HS-27A (cell line): ENCODE measurements at regions not wholly inside any gene's neighbourhood (a gene's known extent, or its start where the extent isn't known, plus 50 kb on each side); places are given as distances from the start of the nearest gene placed in this dataset.

Source experiments
- DNase-seq: peaks from one replicate; pipeline ENCODE4 v3.0.0-alpha.2; 2012; ENCODE audit warnings: low read depth, missing footprints

DNA sequence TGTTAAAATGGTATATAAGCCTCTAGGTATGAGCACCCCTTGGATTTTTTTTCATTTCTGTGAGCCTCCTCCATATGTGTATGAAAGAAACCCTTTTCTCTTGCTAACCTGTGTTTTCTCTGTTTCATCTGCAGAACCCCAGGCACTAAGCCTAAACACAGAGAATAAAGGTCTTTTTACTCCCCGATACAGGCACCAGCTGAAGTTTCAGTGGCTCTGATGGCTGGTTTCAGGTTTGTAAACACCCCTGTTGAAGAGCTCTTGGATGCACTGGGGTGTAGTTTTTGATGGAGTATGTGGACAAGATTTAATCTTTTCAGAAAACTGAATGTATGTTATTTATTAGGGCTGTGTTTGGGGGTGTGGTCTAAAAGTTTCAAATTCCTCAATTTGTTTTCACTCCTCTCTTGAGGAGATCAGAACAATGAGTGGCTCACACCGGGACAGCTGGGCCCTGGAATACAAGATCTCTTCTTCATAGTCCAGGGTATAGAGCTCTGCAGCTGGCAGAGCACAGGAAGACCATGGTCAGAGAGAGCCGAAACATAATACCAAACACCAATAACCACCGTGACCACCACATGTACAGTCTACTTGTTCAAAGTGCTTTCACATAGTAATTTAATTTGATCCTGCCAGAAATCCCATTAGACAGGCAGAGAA is 50.2 kb upstream of the VTCN1 start:
- no peak for DNase-seq
